ENCODE measurements at regions not wholly inside any gene's neighbourhood (a gene's known extent, or its start where the extent isn't known, plus 50 kb on each side); places are given as distances from the start of the nearest gene placed in this dataset.

- TF ChIP-seq CTCF (IDR thresholded peaks at IDR 0.05) (no peak), POLR2A (IDR thresholded peaks at IDR 0.05) (no peak)
Observed at GRCh38 chr13:106173891-106174610, 361.4 kb downstream of the EFNB2 start.
